WTC11 (cell line): ENCODE measurements at regions not wholly inside any gene's neighbourhood (a gene's known extent, or its start where the extent isn't known, plus 50 kb on each side); places are given as distances from the start of the nearest gene placed in this dataset.

Experiments
- CTCF ChIP-seq: fragments of 200-600 bp; IDR thresholded peaks from 2 replicates; pipeline ENCODE4 v1.8.0; 2022; ENCODE audit warnings: antibody characterized with exemption
- GABPB1 ChIP-seq: sonication (generic); formaldehyde crosslinking; IDR thresholded peaks from 2 replicates; pipeline ENCODE4 v1.8.1; 2023; ENCODE audit warnings: mild to moderate bottlenecking, missing genetic modification reagents
- IRF2 ChIP-seq: sonication (generic); formaldehyde crosslinking; IDR thresholded peaks from 2 replicates; pipeline ENCODE4 v1.8.0; 2022; ENCODE audit warnings: low read depth, missing genetic modification reagents, borderline replicate concordance
- MXD4 ChIP-seq: fragments of 250-450 bp; sonication (Bioruptor Pico); IDR thresholded peaks from 2 replicates; pipeline ENCODE4 v1.8.0; 2021; ENCODE audit warnings: mild to moderate bottlenecking, moderate library complexity, borderline replicate concordance
- SP1 ChIP-seq: sonication (generic); formaldehyde crosslinking; conservative IDR thresholded peaks from 2 replicates; pipeline ENCODE4 v1.8.1; 2022; ENCODE audit warnings: missing genetic modification reagents
- TEAD1 ChIP-seq: sonication (generic); formaldehyde crosslinking; IDR thresholded peaks from 2 replicates; pipeline ENCODE4 v1.8.0; 2022; ENCODE audit warnings: mild to moderate bottlenecking, missing genetic modification reagents
- ZBTB21 ChIP-seq: sonication (generic); formaldehyde crosslinking; IDR thresholded peaks from 2 replicates; pipeline ENCODE4 v1.8.1; 2023; ENCODE audit warnings: mild to moderate bottlenecking, missing genetic modification reagents, borderline replicate concordance
- ZBTB43 ChIP-seq: sonication (generic); formaldehyde crosslinking; IDR thresholded peaks from 2 replicates; pipeline ENCODE4 v1.8.1; 2023; ENCODE audit warnings: mild to moderate bottlenecking, missing genetic modification reagents
- TF ChIP-seq, protein P1 (sequence below): sonication (generic); formaldehyde crosslinking; IDR thresholded peaks from 2 replicates; pipeline ENCODE4 v1.8.1; 2023; ENCODE audit warnings: mild to moderate bottlenecking, missing genetic modification reagents, moderate library complexity
- TF ChIP-seq, protein P2 (sequence below): sonication (generic); formaldehyde crosslinking; IDR thresholded peaks from 2 replicates; pipeline ENCODE4 v1.8.1; 2023; ENCODE audit warnings: mild to moderate bottlenecking, missing genetic modification reagents, moderate library complexity
- TF ChIP-seq, protein P3 (sequence below): sonication (generic); formaldehyde crosslinking; IDR thresholded peaks from 2 replicates; pipeline ENCODE4 v1.8.0; 2022; ENCODE audit warnings: mild to moderate bottlenecking, missing genetic modification reagents

GRCh38 chr5:101535626-101536025 lies 632.5 kb upstream of the ST8SIA4 start:
- TF ChIP-seq, protein P1, sequence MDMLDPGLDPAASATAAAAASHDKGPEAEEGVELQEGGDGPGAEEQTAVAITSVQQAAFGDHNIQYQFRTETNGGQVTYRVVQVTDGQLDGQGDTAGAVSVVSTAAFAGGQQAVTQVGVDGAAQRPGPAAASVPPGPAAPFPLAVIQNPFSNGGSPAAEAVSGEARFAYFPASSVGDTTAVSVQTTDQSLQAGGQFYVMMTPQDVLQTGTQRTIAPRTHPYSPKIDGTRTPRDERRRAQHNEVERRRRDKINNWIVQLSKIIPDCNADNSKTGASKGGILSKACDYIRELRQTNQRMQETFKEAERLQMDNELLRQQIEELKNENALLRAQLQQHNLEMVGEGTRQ (CRISPR knock-in tag): no peak
- TF ChIP-seq ZBTB43 (no peak), IRF2 (no peak), CTCF (no peak), MXD4 (CRISPR knock-in tag) (no peak), ZBTB21 (CRISPR knock-in tag) (no peak), SP1 (CRISPR knock-in tag) (no peak), TEAD1 (no peak), GABPB1 (CRISPR knock-in tag) (no peak)
- TF ChIP-seq, protein P2, sequence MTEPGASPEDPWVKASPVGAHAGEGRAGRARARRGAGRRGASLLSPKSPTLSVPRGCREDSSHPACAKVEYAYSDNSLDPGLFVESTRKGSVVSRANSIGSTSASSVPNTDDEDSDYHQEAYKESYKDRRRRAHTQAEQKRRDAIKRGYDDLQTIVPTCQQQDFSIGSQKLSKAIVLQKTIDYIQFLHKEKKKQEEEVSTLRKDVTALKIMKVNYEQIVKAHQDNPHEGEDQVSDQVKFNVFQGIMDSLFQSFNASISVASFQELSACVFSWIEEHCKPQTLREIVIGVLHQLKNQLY (CRISPR knock-in tag): no peak
- TF ChIP-seq, protein P3, sequence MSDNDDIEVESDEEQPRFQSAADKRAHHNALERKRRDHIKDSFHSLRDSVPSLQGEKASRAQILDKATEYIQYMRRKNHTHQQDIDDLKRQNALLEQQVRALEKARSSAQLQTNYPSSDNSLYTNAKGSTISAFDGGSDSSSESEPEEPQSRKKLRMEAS: no peak
